ENCODE measurements at regions not wholly inside any gene's neighbourhood (a gene's known extent, or its start where the extent isn't known, plus 50 kb on each side); places are given as distances from the start of the nearest gene placed in this dataset.

GRCh38 chr1:9440763-9441194, 98.5 kb upstream of the SLC25A33 start:
- DNase-seq (ENCODE audit: low spot score) (no peak), ATAC-seq (no peak)
- H3K27me3 Mint-ChIP-seq (ENCODE audit: insufficient read depth, low read depth, poor library complexity): peaks cover 5% of the 10 kb centered on the region
- H3K4me1 ChIP-seq (ENCODE audit: insufficient read depth): no peaks in the 10 kb centered on the region; the same call in 1 of the 2 replicates
- H3K4me3 Mint-ChIP-seq: no peak overlapping the region
- H3K27ac ChIP-seq (ENCODE audit: low read depth): no peak overlapping the region
- TF ChIP-seq CTCF (conservative IDR thresholded peaks at IDR 0.05; ENCODE audit: low read depth in 2 of 2) (no peak), NANOG (IDR thresholded peaks at IDR 0.05; ENCODE audit: borderline replicate concordance) (no peak), STAT1 (IDR thresholded peaks at IDR 0.05; ENCODE audit: unreplicated experiment) (no peak), EZH2 (IDR thresholded peaks at IDR 0.05; ENCODE audit: low read depth, unreplicated experiment) (no peak), ZNF114 (CRISPR knock-in tag; IDR thresholded peaks at IDR 0.05) (no peak), REST (IDR thresholded peaks at IDR 0.05; ENCODE audit: unreplicated experiment) (no peak), EZH2phosphoT487 (IDR thresholded peaks at IDR 0.05; ENCODE audit: unreplicated experiment) (no peak), ZNF331 (CRISPR knock-in tag; IDR thresholded peaks at IDR 0.05; ENCODE audit: low read depth) (no peak), ZNF462 (CRISPR knock-in tag; IDR thresholded peaks at IDR 0.05) (no peak), POLR2AphosphoS5 (IDR thresholded peaks at IDR 0.05; ENCODE audit: low read depth) (no peak), ETS1 (IDR thresholded peaks at IDR 0.05) (no peak), CREB1 (CRISPR knock-in tag; IDR thresholded peaks at IDR 0.05; ENCODE audit: low read depth) (no peak), JUNB (IDR thresholded peaks at IDR 0.05; ENCODE audit: unreplicated experiment) (no peak)
- no peaks in the 10 kb centered on the region for H3K9me2 ChIP-seq (ENCODE audit: insufficient read depth)
- H3K9me3 Mint-ChIP-seq: no peaks in the 10 kb centered on the region
- H3K27me3 ChIP-seq (ENCODE audit: insufficient read depth): no peaks in the 10 kb centered on the region
- H3K4me3 ChIP-seq: no peak overlapping the region
- no peak overlapping the region for H3K4me2 ChIP-seq
- no peaks in the 10 kb centered on the region for H3K36me3 Mint-ChIP-seq (ENCODE audit: low read depth)
- no peaks in the 10 kb centered on the region for H3F3A ChIP-seq (replicated peaks; ENCODE audit: low read depth)
- H4K20me1 ChIP-seq (replicated peaks; ENCODE audit: insufficient read depth): no peaks in the 10 kb centered on the region
- no peaks in the 10 kb centered on the region for H3K79me2 ChIP-seq (replicated peaks; ENCODE audit: insufficient read depth)
- no peaks in the 10 kb centered on the region for H3K36me3 ChIP-seq (ENCODE audit: insufficient read depth)
- peaks cover 16% of the 10 kb centered on the region for H3K4me1 Mint-ChIP-seq
- no peak overlapping the region for H2AFZ ChIP-seq
- no peak overlapping the region for H3K27ac Mint-ChIP-seq

Data from GM23338 (cell line).